ENCODE measurements at regions not wholly inside any gene's neighbourhood (a gene's known extent, or its start where the extent isn't known, plus 50 kb on each side); places are given as distances from the start of the nearest gene placed in this dataset.

GRCh38 chr11:95335989-95336388 is 105.0 kb upstream of the SESN3 start:
- no peak for DNase-seq
- WGBS, 2 donors: 95 to 96% methylated on average over 3 of the region's 3 CpGs
- H3K9me3 ChIP-seq: no peaks in the 10 kb centered on the region
- H3K36me3 ChIP-seq: no peaks in the 10 kb centered on the region
- TF ChIP-seq CTCF (IDR thresholded peaks at IDR 0.05) (no peak), POLR2A (IDR thresholded peaks at IDR 0.05) (no peak)
- H3K27me3 ChIP-seq: no peaks in the 10 kb centered on the region
- peak overlapping the region in 1 of 3 donors; percentile 98 for H3K27ac ChIP-seq
- H3K4me3 ChIP-seq (replicated peaks in 1 of 3): no peak overlapping the region
- intact Hi-C loops (cut with DNase I): no loop called here
- peaks cover 42 to 52% of the 10 kb centered on the region in 2 donors for H3K4me1 ChIP-seq

- WGBS, 2 donors: 83 to 85% methylated on average over 1 of the region's 1 CpG
- Histone ChIP-seq H3K27ac (no peak overlapping the region), H3K36me3 (no peaks in the 10 kb centered on the region), H3K4me1 (peaks cover 15 to 20% of the 10 kb centered on the region in 2 donors), H3K27me3 (no peaks in the 10 kb centered on the region), H3K9me3 (no peaks in the 10 kb centered on the region), H3K4me3 (replicated peaks in 1 of 3) (no peak overlapping the region)
- DNase-seq: no peak
- intact Hi-C loops (cut with DNase I): no loop called here
- TF ChIP-seq POLR2A (IDR thresholded peaks at IDR 0.05) (no peak), CTCF (IDR thresholded peaks at IDR 0.05) (no peak)
Measured at GRCh38 chr11:95331161-95331560, 100.2 kb upstream of the SESN3 start.

GRCh38 chr11:95330302-95330701 is 99.3 kb upstream of the SESN3 start:
- 83 to 88% methylated on average over 1 of the region's 1 CpG for WGBS, 2 donors
- Histone ChIP-seq H3K27me3 (no peaks in the 10 kb centered on the region), H3K4me1 (peaks cover 15 to 20% of the 10 kb centered on the region in 2 donors), H3K4me3 (replicated peaks in 1 of 3) (no peak overlapping the region), H3K9me3 (no peaks in the 10 kb centered on the region), H3K36me3 (no peaks in the 10 kb centered on the region), H3K27ac (peak overlapping the region in 1 of 3 donors; percentile 25)
- DNase-seq: peak; percentile 45 to 51
- intact Hi-C loops (cut with DNase I): no loop called here
- TF ChIP-seq CTCF (IDR thresholded peaks at IDR 0.05) (no peak), POLR2A (IDR thresholded peaks at IDR 0.05) (no peak)

DNA sequence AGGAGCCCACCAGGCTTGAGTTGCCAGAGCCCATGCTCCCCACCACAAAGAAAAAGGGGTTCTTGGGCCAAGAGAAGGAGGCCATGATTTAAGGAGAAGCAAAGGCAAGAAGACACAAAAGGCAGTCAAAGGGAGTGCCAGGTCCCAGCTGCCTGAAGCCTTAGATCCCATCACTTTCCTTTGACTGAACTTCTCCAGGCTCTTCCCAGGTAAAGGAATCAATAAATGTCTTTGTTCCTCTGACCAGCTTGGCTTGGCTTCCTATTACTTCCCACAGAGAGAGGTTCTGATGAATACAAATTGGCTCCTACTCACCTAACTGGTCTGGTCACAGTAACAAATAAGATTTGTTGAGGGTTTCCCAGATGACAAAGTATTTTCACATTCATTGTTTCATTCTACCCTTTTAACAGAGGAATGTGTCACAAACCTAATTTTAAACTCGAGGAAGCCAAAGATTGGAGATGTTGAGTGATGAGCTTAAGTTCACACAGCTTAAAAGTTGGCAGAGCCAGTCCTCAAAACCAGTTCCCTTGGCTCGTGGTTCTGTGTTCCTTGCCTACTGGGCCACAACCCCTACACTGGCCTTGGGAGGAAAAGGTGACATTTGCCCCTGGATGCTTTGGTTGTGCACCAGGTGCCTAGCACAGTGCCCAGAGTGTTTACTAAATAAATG is 96.4 kb upstream of the SESN3 start:
- intact Hi-C loops (cut with DNase I): no loop called here
- no peaks in the 10 kb centered on the region for H3K9me3 ChIP-seq
- TF ChIP-seq CTCF (IDR thresholded peaks at IDR 0.05) (no peak), POLR2A (IDR thresholded peaks at IDR 0.05) (no peak)
- no peak for DNase-seq
- 55 to 60% methylated on average over 2 of the region's 2 CpGs for WGBS, 2 donors
- no peaks in the 10 kb centered on the region for H3K36me3 ChIP-seq
- no peaks in the 10 kb centered on the region for H3K27me3 ChIP-seq
- H3K27ac ChIP-seq: no peak overlapping the region
- no peak overlapping the region for H3K4me3 ChIP-seq (replicated peaks in 1 of 3)
- H3K4me1 ChIP-seq: peaks cover 6 to 11% of the 10 kb centered on the region in 2 donors

DNA sequence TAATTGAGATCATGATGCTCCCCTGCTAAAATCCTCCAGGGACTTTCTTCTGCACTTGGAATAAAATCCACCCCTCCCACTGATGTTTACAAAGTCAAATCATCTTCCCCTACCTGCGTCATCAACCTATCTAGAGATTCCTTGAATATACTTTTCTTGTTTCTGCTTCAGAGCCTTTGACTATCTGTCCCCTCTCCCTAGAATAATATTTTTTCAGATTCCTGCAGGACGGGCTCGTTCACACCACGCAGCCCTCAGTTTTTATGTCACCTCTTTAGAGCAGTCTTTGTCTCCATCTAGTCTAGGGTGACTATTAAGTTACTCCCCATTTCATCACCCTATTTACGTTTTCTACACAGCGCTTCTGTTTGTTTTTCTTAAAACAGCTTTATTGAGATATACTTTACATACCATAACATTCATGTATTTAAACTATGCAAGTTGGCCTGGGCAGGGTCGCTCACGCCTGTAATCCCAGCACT is 94.8 kb upstream of the SESN3 start:
- Histone ChIP-seq H3K9me3 (no peaks in the 10 kb centered on the region), H3K4me1 (peaks cover 6 to 11% of the 10 kb centered on the region in 2 donors), H3K36me3 (no peaks in the 10 kb centered on the region), H3K27me3 (no peaks in the 10 kb centered on the region), H3K27ac (no peak overlapping the region), H3K4me3 (replicated peaks in 1 of 3) (no peak overlapping the region)
- no peak for DNase-seq
- 88 to 90% methylated on average over 8 of the region's 8 CpGs for WGBS, 2 donors
- TF ChIP-seq POLR2A (IDR thresholded peaks at IDR 0.05) (no peak), CTCF (IDR thresholded peaks at IDR 0.05) (no peak)
- intact Hi-C loops (cut with DNase I): no loop called here
